Activated T-cell treated with anti-CD3 and anti-CD28 coated beads, Interleukin-2, amount 50 U/mL, for 72 hours (primary cell): ENCODE measurements at regions not wholly inside any gene's neighbourhood (a gene's known extent, or its start where the extent isn't known, plus 50 kb on each side); places are given as distances from the start of the nearest gene placed in this dataset.
A peak's percentile ranks its signal among the peaks of the same experiment; 100 is the strongest.

Source experiments
- ATAC-seq, 2 donors: fragments of 150-1000 bp; cut with Tn5 transposase; replicated peaks in 1 of 2; 2 replicates each; pipeline ENCODE4 v1.10.0; 2021; ENCODE audit warnings: moderate library complexity in 2 of 2, mild to moderate bottlenecking in 1 of 2
- DNase-seq, 2 donors: peaks; one replicate each; pipeline ENCODE4 v3.0.0; 2021 to 2022; ENCODE audit warnings: mixed read lengths in 1 of 2
- H3K27ac Mint-ChIP-seq: one replicate; pipeline ENCODE4 v1.8.0; 2022; ENCODE audit warnings: mild to moderate bottlenecking, moderate library complexity, mixed read lengths
- H3K27me3 Mint-ChIP-seq: one replicate; pipeline ENCODE4 v1.8.0; 2022; ENCODE audit warnings: low read depth, mixed read lengths
- H3K36me3 Mint-ChIP-seq, 2 donors: one replicate each; pipeline ENCODE4 v1.8.0; 2022; ENCODE audit warnings: mixed read lengths in 2 of 2, mild to moderate bottlenecking in 1 of 2; ENCODE audit not compliant: insufficient read depth in 2 of 2
- H3K4me1 Mint-ChIP-seq: one replicate; pipeline ENCODE4 v1.8.0; 2022; ENCODE audit warnings: low read depth, mixed read lengths
- H3K4me3 Mint-ChIP-seq, 2 donors: one replicate each; pipeline ENCODE4 v1.8.0; 2022; ENCODE audit warnings: mild to moderate bottlenecking in 2 of 2, mixed read lengths in 2 of 2, moderate library complexity in 2 of 2
- H3K9me3 Mint-ChIP-seq, 2 donors: one replicate each; pipeline ENCODE4 v1.8.0; 2022; ENCODE audit warnings: mixed read lengths in 2 of 2

DNA sequence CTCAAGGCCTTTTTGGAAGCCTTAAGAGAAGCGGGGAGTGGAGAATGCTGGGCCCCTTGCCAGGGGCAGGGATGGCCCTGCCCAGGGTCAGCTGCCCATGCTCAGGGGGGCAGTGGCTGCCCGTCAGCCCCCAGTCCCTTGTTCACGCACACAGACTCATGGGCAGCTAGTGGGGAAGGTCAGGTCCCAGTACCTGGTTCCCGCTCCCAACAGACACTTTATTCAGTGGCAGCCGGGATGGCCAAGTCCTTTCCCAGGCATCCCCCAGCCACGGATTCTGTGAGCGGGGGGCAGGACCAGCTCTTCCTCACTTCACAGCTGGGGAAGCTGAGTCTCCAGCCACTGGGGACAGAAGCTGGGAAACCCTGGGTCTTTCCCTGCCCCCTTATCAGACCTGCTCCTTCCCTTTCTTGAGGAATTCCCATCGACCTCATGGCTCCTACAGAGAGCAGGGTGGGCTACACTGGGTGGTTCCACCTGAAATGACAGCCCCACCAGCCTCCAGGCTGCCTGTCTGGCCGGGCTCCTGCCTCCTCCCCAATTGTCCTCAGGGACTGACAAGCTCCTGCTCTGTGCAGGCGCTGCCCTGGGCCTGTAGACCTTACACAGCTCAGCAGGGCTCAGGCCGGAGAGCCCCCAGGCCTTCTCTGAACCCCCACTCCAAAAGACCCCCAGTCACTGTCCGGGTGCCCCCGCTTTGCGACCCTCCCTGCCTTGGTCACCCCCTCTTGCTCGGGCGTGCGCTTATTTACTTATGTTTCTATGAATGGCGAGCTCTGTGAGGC, 61.0 kb upstream of the FGF3 start:
- Mint-ChIP-seq H3K4me1 (no peaks in the 10 kb centered on the region), H3K36me3 (no peaks in the 10 kb centered on the region), H3K27ac (no peak overlapping the region), H3K27me3 (no peaks in the 10 kb centered on the region), H3K4me3 (no peak overlapping the region), H3K9me3 (no peaks in the 10 kb centered on the region)
- DNase-seq (no peak), ATAC-seq (no peak)

DNA sequence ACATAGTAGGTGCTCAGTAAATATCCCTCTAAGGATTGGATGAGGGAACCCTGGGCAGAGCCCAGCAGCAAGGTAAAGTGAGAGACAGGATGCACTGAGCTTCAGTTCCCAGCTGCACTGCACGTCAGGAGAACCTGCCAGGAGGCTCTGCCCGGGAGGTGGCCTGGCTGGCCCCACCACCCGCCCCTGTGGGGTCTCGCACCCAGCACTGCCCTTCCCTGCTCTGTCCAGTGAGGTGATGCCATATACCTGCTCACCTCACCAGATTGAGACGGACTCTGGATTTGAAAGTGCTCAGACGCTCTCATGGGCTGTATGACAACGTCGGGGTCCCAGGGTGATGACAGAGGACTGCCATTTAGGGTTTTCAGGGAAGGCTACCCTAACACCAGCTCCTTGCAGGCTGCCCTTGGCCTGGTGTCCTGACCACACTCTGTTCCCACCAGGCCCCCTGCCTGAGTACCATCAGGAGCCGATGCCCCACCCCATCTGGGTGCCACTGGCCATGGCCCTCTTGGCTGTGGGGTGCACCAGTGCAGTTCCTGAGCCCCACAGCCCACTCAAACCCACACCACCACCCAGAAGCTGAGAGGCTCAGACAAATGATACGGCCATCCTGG, 61.7 kb upstream of the FGF3 start:
- ATAC-seq = no peak
- no peaks in the 10 kb centered on the region for H3K36me3 Mint-ChIP-seq
- no peaks in the 10 kb centered on the region for H3K27me3 Mint-ChIP-seq

DNA sequence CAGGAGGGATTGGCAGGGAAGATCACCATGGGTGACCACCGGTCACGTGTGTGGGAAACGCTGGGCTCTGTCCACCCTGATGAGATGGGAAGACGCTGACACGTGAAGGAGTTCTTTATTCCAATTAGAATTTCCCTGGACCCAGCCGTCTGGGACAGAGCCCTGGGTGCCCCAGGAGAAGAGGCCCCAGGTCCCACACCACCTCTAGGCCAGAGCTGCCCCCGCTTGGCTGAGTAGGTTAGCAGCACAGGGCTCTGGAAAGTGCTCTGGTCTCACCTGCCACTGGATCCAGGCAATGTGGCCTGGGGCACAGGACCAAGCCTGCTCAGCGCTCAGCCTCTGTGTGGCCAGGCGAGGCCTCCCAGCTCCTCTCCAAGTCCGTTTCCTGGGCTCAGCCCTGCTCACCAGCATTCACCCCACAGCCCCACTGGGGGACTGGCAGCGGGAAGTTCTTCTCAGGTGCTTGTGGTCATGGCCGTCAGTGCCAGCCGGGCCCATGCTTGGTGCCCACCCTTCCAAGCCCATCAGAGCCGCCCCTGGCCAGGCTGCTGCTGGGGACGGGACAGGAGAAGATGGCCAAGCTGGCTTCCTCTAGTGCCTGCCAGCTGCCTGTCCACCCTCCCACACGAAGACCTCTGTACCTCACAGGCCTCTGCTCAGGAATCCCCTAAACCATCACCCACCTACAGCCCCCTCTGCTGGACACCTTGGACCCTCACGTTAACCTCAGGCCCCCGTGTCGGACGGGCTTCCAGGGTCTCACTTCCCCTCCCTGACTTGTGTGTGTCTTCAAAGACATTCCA, 62.5 kb upstream of the FGF3 start:
- no peaks in the 10 kb centered on the region for H3K27me3 Mint-ChIP-seq
- H3K4me3 Mint-ChIP-seq = no peak overlapping the region
- no peak for ATAC-seq
- no peaks in the 10 kb centered on the region for H3K4me1 Mint-ChIP-seq
- H3K9me3 Mint-ChIP-seq = no peaks in the 10 kb centered on the region
- no peaks in the 10 kb centered on the region for H3K36me3 Mint-ChIP-seq
- H3K27ac Mint-ChIP-seq = no peak overlapping the region
- no peak for DNase-seq

More for the DNA sequence above, 61.7 kb upstream of the FGF3 start:
- DNase-seq = no peak
- Mint-ChIP-seq H3K4me1 (no peaks in the 10 kb centered on the region), H3K9me3 (no peaks in the 10 kb centered on the region), H3K27ac (no peak overlapping the region), H3K4me3 (no peak overlapping the region)

DNA sequence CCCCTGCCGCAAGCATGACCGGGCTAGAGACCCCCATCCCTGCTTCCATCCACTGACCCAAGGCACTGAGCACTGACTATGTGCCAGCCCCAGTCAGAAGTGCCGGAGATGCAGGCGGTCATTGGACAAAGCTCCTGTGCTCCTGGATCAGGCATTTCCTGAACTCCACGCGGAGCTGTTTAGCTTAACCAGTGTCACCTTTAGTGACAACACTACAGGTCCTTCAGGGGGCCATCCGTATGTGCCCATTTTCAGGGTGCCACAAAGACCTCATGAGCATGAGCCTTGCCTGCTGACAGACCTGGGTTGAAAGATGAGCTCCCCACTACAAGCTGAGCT, 63.0 kb upstream of the FGF3 start:
- DNase-seq = no peak
- ATAC-seq = no peak
- Mint-ChIP-seq H3K36me3 (no peaks in the 10 kb centered on the region), H3K9me3 (no peaks in the 10 kb centered on the region), H3K4me3 (no peak overlapping the region), H3K4me1 (no peaks in the 10 kb centered on the region), H3K27me3 (no peaks in the 10 kb centered on the region), H3K27ac (no peak overlapping the region)

DNA sequence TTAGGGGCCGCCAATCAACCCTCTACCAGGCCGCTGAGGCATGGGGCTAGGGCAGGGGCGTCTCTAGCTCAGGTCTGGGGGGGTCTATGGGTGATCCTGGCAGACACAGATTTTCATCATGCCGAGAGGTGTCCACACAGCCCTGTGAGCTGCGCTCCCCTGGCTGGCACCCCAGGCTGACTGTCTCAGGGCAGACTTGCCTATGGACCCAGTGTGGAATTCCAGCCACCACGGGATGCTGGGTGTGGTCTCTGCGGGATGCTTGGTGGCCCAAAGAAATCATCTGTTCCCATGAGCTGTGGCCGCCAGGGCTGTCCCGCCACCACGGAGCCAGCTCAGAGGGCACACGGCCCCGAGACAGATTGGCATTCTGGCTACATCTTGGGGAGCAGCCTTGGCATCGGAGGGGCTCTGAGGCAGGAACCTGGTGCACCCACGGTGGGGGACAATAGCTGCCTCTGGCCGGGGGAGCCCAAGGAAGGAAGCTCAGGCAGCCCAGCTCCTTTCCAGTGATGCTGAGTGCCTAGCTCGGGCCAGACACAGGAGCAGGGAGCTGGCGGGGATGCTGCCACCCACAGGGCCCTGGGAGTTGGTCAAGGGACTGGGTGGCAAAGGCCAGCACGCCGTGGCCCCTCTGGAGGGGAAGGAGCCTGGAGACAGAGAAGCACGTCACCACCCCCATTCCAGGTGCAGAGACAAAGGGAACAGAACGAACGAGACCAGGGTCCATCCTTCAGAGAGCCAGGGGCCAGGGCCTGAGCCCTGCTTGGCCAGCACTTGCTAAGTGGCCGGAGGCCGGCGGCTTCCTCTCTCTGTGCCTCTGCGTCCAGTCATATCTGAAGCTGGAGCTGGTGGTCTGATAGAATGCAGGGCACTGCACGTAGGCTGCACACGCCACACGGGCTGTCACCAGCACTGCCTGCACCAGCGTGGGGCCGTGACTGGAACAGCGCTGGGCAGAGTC, 64.4 kb upstream of the FGF3 start:
- Mint-ChIP-seq H3K27ac (no peak overlapping the region), H3K4me1 (no peaks in the 10 kb centered on the region), H3K4me3 (no peak overlapping the region), H3K27me3 (no peaks in the 10 kb centered on the region), H3K9me3 (no peaks in the 10 kb centered on the region), H3K36me3 (no peaks in the 10 kb centered on the region)
- no peak for ATAC-seq
- DNase-seq = no peak

DNA sequence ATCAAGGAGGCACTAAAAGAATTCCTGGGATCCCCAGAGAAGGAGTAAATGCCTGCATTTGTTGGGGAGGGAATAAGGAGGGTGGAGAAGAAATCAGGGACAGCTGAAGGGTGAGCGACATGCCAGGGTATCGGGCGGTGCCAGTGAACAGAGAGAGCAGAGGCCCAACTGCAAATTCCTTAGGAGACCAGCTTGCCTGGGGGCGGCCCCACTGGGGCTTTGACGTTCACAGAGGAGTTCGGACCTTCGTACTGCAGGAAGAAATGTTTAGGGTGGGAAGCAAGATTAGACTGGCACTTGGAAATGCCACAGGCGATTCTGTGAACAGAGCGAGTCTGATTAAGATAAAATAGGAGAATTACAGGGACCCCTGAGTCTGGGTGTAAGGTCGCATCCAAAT, 65.1 kb upstream of the FGF3 start:
- no peak overlapping the region for H3K4me3 Mint-ChIP-seq
- ATAC-seq (no peak), DNase-seq (no peak)
- H3K27me3 Mint-ChIP-seq = no peaks in the 10 kb centered on the region
- no peaks in the 10 kb centered on the region for H3K9me3 Mint-ChIP-seq
- H3K27ac Mint-ChIP-seq = no peak overlapping the region
- H3K4me1 Mint-ChIP-seq = no peaks in the 10 kb centered on the region
- H3K36me3 Mint-ChIP-seq = no peaks in the 10 kb centered on the region

DNA sequence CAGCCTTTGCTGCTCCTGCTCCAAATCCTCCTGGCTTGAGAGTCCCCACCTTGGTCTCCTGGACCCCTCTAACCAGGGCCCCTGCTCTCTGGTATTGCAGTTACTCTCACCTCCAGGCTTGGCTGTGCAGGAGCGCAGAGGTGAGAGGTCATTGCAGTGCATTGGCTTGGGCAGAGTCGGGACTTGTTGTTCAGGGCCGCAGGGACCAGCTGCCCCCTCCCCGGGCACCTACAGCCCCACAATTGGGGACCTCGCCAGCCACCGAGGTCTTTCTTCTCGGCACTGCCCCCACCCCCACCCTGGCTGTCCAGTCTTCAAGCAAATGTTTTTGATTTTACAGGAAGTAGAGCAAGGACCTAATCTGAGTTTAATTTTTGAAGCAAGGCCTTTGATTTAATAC, 65.5 kb upstream of the FGF3 start:
- DNase-seq = no peak
- Mint-ChIP-seq H3K4me3 (no peak overlapping the region), H3K27me3 (peaks cover under 1% of the 10 kb centered on the region), H3K4me1 (no peaks in the 10 kb centered on the region), H3K9me3 (no peaks in the 10 kb centered on the region), H3K27ac (no peak overlapping the region), H3K36me3 (no peaks in the 10 kb centered on the region)
- no peak for ATAC-seq

DNA sequence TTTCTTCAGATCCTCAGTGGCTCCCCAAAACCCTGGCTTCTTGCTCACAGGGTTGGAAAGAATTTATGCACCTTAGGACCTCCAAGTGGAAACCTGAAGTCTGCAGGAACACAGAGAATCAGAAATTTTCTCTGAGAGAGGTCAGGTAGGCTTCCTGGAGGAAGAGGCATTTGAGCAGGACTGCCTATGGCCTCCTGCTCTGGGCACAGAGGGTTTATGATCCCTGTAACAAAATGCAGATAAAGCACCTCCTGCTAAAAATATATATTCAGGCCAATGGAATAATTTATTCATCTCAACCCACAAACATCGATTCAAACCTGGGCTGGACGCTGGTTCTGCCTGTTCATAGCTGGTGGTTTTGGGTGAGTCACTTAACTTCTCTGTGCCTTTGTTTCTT, 68.1 kb upstream of the FGF3 start:
- DNase-seq = no peak
- H3K27ac Mint-ChIP-seq = no peak overlapping the region
- peaks cover 10% of the 10 kb centered on the region for H3K27me3 Mint-ChIP-seq
- H3K4me3 Mint-ChIP-seq = no peak overlapping the region
- no peaks in the 10 kb centered on the region for H3K4me1 Mint-ChIP-seq
- no peaks in the 10 kb centered on the region for H3K9me3 Mint-ChIP-seq
- no peaks in the 10 kb centered on the region for H3K36me3 Mint-ChIP-seq
- ATAC-seq = no peak

DNA sequence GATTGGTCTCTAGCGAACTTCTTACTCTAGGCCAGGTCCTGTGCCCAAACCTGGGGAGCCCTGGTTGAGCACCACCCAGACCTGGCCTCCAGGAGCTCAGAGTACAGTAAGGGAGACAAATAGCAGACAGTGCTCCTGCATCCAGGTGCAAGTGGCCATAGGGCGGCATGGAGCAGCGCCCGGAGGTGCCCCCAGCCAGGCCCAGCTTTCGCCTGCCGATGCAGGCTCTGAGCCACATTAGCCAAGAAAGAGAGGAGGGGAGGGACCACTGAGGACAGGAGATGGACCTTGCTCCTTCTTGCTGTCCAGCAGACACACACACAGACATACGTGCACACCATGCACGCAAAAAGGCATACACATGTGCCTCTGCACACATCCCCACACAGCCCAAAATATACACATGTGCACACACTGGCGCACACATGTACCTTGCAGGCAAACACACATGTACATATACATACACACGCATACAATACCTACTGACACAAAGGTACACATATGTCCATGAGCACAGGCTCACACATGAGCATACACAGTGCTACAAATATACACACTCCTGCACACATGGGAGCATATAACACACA, 68.7 kb upstream of the FGF3 start:
- no peak for DNase-seq
- Mint-ChIP-seq H3K27me3 (peaks cover 10% of the 10 kb centered on the region), H3K36me3 (no peaks in the 10 kb centered on the region), H3K27ac (no peak overlapping the region), H3K4me3 (no peak overlapping the region), H3K9me3 (no peaks in the 10 kb centered on the region), H3K4me1 (no peaks in the 10 kb centered on the region)
- no peak for ATAC-seq

DNA sequence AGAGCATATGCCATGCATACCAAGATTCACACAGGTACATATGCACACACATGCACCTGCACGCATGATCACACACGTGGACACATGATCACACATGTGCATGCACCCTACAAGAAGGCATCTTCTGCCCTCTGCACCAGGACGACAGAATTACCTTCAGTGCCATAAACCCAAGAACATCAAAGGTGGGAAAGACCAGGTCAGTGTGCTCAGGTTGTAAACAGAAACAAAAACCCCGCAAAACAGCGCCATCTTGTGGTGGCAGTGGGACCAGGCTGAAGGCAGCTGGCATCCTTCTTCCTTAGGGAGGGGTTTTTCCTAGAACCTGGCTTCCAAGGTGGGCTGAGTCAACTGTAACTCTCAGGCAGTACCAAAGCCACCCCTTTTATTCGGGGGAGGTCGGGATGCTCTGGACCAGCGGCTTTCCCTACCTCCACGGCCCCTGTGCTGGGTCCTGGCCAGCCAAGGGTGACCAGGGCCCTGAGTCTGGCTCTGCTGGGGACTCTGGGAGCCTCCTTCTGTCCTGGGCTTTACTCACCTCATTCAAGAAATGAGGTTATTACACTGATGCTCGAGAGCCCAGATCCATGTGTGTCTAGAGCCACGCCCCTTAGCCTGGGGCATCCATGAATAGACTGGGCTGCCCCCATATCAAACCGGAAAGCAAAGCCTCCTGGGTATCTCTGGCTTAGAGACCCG, 69.4 kb upstream of the FGF3 start:
- ATAC-seq = peak; percentile 46 to 53
- H3K4me3 Mint-ChIP-seq = no peak overlapping the region

DNA sequence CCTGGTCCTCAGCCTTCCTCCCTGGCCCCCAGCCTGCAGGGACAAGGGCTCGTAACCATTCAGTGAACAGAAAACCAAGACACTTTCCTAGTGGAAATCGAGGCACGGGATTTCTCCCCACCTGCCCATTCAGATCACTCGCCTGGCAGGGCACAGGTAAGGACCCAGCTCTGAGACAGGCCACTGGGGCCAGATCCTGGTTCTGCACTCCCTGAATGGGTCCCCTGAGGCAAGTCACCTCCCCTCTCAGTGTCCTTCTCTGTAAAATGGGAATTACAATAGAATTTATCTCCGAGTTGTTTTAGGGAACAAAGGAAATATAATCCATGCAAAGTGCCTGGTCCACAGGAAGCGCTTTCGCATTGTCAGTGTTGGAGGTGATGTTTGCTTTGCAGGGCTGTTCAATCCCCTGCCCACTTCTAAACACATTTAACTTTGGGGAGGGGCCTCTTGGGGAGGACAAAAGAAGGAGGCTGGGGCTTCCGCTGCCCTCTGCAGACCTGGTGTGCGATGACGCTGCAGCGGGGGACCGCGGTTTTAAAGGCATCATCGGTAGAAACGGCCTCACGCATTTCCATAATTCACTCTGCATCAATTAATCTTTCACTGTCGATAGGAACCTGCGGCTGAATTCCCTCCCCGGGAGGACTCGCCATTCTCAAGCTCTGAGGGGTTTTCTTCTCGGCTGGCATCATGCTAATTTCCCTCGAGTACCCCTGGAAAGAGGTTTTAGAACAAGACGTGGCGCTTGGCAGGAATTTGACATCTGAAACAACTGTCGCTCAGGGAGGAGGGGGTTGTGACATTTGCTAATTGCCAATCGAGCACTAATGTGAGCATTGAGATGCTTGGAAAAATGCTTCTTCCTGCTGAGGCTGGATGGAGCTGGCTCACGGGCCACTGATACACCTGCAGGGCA, 70.4 kb upstream of the FGF3 start:
- H3K27ac Mint-ChIP-seq = no peak overlapping the region
- peaks cover 16% of the 10 kb centered on the region for H3K27me3 Mint-ChIP-seq
- no peaks in the 10 kb centered on the region for H3K9me3 Mint-ChIP-seq
- no peak for DNase-seq
- H3K4me1 Mint-ChIP-seq = no peaks in the 10 kb centered on the region
- H3K4me3 Mint-ChIP-seq = no peak overlapping the region
- ATAC-seq = no peak
- H3K36me3 Mint-ChIP-seq = no peaks in the 10 kb centered on the region

More for the DNA sequence above, 69.4 kb upstream of the FGF3 start:
- peak; percentile 67 to 71 for DNase-seq
- peaks cover 10% of the 10 kb centered on the region for H3K27me3 Mint-ChIP-seq
- no peak overlapping the region for H3K27ac Mint-ChIP-seq
- no peaks in the 10 kb centered on the region for H3K36me3 Mint-ChIP-seq
- H3K4me1 Mint-ChIP-seq = no peaks in the 10 kb centered on the region
- no peaks in the 10 kb centered on the region for H3K9me3 Mint-ChIP-seq
